Natural killer cell treated with Interleukin-12 subunit alpha and Interleukin-12 subunit beta and Interleukin-15 and Interleukin-18, amount 100 ng/mL, for 72 hours (primary cell): ENCODE measurements at regions not wholly inside any gene's neighbourhood (a gene's known extent, or its start where the extent isn't known, plus 50 kb on each side); places are given as distances from the start of the nearest gene placed in this dataset.
"Not testable (repeated sequence)": the region's sequence is repeated elsewhere in the genome, so short reads cannot be mapped to it uniquely, and the experiment has no call there.

Experiments used
- ATAC-seq, 2 donors: fragments of 150-1000 bp; cut with Tn5 transposase in 1 of 2; sonication (Bioruptor Pico), chemical (Tn5 transposase) in 1 of 2; 2 replicates each; pipeline ENCODE4 v1.10.0; 2021
- DNase-seq: peaks from one replicate; pipeline ENCODE4 v3.0.0; 2022; ENCODE audit warnings: low spot score
- H3K27ac Mint-ChIP-seq, 2 donors: 1 replicate in 1 of 2; 2 replicates in 1 of 2; pipeline ENCODE4 v1.8.0; 2022; ENCODE audit warnings: mixed read lengths in 2 of 2, mild to moderate bottlenecking in 1 of 2, moderate library complexity in 1 of 2
- H3K27me3 Mint-ChIP-seq, 2 donors: 1 replicate in 1 of 2; 2 replicates in 1 of 2; pipeline ENCODE4 v1.8.0; 2022; ENCODE audit warnings: mixed read lengths in 2 of 2
- H3K36me3 Mint-ChIP-seq: one replicate; pipeline ENCODE4 v1.8.0; 2022; ENCODE audit warnings: mixed read lengths
- H3K4me1 Mint-ChIP-seq, 2 donors: 1 replicate in 1 of 2; 2 replicates in 1 of 2; pipeline ENCODE4 v1.8.0; 2022; ENCODE audit warnings: low read depth in 2 of 2, mixed read lengths in 2 of 2, mild to moderate bottlenecking in 1 of 2
- H3K4me3 Mint-ChIP-seq: one replicate; pipeline ENCODE4 v1.8.0; 2022; ENCODE audit warnings: mixed read lengths
- H3K9me3 Mint-ChIP-seq: 2 replicates; pipeline ENCODE4 v1.8.0; 2022; ENCODE audit warnings: mixed read lengths

GRCh38 chr2:61645911-61646310, 107.8 kb upstream of the XPO1 start:
- no peak overlapping the region for H3K27ac Mint-ChIP-seq
- DNase-seq, result no peak

GRCh38 chr2:61643153-61643552, 105.0 kb upstream of the XPO1 start:
- not testable (repeated sequence) for H3K9me3 Mint-ChIP-seq, DNase-seq

More at GRCh38 chr2:61645911-61646310, 107.8 kb upstream of the XPO1 start:
- Mint-ChIP-seq H3K4me3 (no peak overlapping the region), H3K36me3 (no peaks in the 10 kb centered on the region), H3K9me3 (no peaks in the 10 kb centered on the region), H3K27me3 (no peaks in the 10 kb centered on the region), H3K4me1 (no peaks in the 10 kb centered on the region)
- no peak for ATAC-seq

GRCh38 chr2:61640406-61640805, 102.2 kb upstream of the XPO1 start:
- Mint-ChIP-seq H3K4me3 (no peak overlapping the region), H3K4me1 (no peaks in the 10 kb centered on the region)

More at GRCh38 chr2:61643153-61643552, 105.0 kb upstream of the XPO1 start:
- ATAC-seq, H3K4me3 Mint-ChIP-seq, H3K27ac Mint-ChIP-seq, H3K4me1 Mint-ChIP-seq, H3K36me3 Mint-ChIP-seq, H3K27me3 Mint-ChIP-seq: not testable (repeated sequence)

GRCh38 chr2:61639721-61640120, 101.6 kb upstream of the XPO1 start:
- H3K36me3 Mint-ChIP-seq, result no peaks in the 10 kb centered on the region
- no peaks in the 10 kb centered on the region for H3K27me3 Mint-ChIP-seq
- DNase-seq (no peak), ATAC-seq (no peak)
- no peaks in the 10 kb centered on the region for H3K9me3 Mint-ChIP-seq
- H3K27ac Mint-ChIP-seq, result no peak overlapping the region
- H3K4me1 Mint-ChIP-seq, result no peaks in the 10 kb centered on the region
- H3K4me3 Mint-ChIP-seq, result no peak overlapping the region

More at GRCh38 chr2:61640406-61640805, 102.2 kb upstream of the XPO1 start:
- no peak for ATAC-seq
- H3K27me3 Mint-ChIP-seq, result no peaks in the 10 kb centered on the region
- no peaks in the 10 kb centered on the region for H3K9me3 Mint-ChIP-seq
- no peak for DNase-seq
- no peak overlapping the region for H3K27ac Mint-ChIP-seq
- H3K36me3 Mint-ChIP-seq, result no peaks in the 10 kb centered on the region

GRCh38 chr2:61636686-61637085, 98.5 kb upstream of the XPO1 start:
- H3K4me1 Mint-ChIP-seq, result no peaks in the 10 kb centered on the region
- no peak overlapping the region for H3K27ac Mint-ChIP-seq
- H3K27me3 Mint-ChIP-seq, result no peaks in the 10 kb centered on the region
- H3K4me3 Mint-ChIP-seq, result no peak overlapping the region
- DNase-seq (no peak), ATAC-seq (no peak)
- H3K36me3 Mint-ChIP-seq, result no peaks in the 10 kb centered on the region
- no peaks in the 10 kb centered on the region for H3K9me3 Mint-ChIP-seq

DNA sequence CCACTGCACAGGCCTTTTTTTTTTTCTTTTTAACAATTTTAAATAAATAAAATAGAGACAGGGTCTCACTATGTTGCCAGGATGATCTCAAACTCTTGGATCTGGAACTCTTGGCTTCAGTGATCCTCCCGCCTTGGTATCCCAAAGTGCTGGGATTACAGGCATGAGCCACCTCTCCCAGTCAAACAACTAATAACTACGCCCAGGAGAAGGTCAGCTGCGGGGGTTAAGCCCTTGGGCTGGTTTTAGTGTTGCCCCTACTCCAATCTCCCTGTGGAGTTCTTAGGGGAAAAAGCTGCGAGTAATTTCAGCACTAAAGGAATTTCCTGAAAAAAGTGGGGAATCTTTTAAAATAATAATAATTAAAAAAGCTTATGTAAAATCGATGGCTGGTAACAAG, 96.4 kb upstream of the XPO1 start:
- Mint-ChIP-seq H3K36me3 (no peaks in the 10 kb centered on the region), H3K27me3 (no peaks in the 10 kb centered on the region), H3K4me3 (no peak overlapping the region), H3K9me3 (no peaks in the 10 kb centered on the region), H3K27ac (no peak overlapping the region), H3K4me1 (no peaks in the 10 kb centered on the region)
- ATAC-seq, result no peak
- no peak for DNase-seq

DNA sequence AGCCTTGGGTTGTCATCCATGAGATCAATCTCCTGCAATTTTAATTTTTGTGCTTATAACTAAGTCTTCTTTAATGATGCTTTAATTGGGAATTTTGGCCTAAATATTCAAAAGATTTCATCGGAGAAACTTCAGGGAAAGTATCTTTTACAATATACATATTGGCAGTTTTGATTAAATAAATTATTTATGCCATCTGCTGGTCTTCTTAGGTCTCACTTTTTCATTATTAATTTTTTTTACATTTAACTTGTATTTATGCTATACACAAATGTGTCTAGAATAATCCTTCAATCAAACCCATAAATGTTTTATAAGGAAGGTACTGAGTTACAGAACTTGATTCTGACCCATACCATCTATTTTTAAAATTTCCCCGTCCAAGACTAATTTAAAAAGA, 95.1 kb upstream of the XPO1 start:
- no peaks in the 10 kb centered on the region for H3K27me3 Mint-ChIP-seq
- no peaks in the 10 kb centered on the region for H3K4me1 Mint-ChIP-seq
- H3K4me3 Mint-ChIP-seq, result no peak overlapping the region

DNA sequence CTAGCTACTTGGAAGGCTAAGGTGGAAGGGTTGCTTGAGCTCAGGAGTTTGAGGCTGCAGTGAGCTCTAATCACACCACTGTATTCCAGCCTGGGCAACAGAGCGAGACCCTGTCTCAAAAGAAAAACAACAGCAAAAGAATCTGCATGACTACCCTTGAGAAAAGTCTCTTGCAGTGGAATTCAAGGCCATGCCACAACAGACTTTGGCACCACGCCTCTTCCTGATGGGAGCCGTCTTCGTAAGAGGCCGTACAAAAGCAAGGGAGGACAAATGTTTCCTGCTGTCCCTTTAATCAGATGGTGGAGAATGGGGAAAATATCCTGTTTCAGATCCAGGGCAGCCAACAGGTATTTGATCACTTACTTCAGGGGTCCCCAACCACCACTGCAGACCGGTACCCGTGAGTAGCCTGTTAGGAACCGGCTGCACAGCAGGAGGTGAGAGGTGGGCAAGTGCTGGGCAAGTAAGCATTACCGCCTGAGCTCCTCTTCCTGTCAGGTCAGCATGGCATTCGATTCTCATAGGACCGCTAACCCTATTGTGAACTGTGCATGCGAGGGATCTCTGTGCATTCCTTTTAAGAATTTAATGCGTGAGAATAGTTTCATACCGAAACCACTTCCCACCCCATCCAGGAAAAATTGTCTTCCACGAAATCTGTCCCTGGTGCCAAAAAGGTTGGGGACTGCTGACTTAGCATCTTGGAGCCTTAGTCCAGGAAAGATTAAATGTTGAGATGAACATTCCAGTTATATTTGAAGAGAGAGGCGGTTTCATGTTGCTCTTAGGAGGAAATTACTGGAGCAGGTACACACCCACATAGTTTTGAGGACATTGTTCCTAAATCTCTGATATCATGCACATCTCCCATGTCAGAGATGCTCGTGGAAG, 94.4 kb upstream of the XPO1 start:
- no peaks in the 10 kb centered on the region for H3K27me3 Mint-ChIP-seq
- ATAC-seq (no peak), DNase-seq (no peak)
- H3K9me3 Mint-ChIP-seq, result no peaks in the 10 kb centered on the region
- H3K4me1 Mint-ChIP-seq, result no peaks in the 10 kb centered on the region
- no peak overlapping the region for H3K27ac Mint-ChIP-seq
- no peaks in the 10 kb centered on the region for H3K36me3 Mint-ChIP-seq
- H3K4me3 Mint-ChIP-seq, result no peak overlapping the region

More for the DNA sequence above, 95.1 kb upstream of the XPO1 start:
- DNase-seq (no peak), ATAC-seq (no peak)
- H3K36me3 Mint-ChIP-seq, result no peaks in the 10 kb centered on the region
- H3K9me3 Mint-ChIP-seq, result no peaks in the 10 kb centered on the region
- no peak overlapping the region for H3K27ac Mint-ChIP-seq

DNA sequence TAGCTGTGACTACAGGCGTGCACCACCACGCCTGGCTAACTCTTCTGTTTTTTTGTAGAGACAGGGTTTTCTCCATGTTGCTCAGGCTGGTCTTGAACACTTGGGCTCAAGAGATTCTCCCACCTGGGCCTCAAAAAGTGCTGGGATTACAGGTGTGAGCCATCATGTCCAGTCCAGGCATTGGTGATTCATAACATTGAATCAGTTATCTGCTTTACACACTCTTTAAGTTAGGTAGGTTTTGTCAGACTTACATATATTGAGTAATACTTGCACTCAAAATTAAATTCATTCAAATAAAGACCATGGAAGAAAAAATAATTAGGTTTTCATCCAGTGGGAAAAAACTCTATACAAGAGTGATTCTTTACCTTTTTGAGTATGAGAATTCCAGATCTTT, 93.2 kb upstream of the XPO1 start:
- no peaks in the 10 kb centered on the region for H3K36me3 Mint-ChIP-seq
- peaks cover 0 to 4% of the 10 kb centered on the region in 2 donors for H3K4me1 Mint-ChIP-seq
- peaks cover 0 to 4% of the 10 kb centered on the region in 2 donors for H3K27me3 Mint-ChIP-seq
- DNase-seq, result no peak
- ATAC-seq, result no peak
- no peak overlapping the region for H3K27ac Mint-ChIP-seq
- no peak overlapping the region for H3K4me3 Mint-ChIP-seq
- H3K9me3 Mint-ChIP-seq, result no peaks in the 10 kb centered on the region

DNA sequence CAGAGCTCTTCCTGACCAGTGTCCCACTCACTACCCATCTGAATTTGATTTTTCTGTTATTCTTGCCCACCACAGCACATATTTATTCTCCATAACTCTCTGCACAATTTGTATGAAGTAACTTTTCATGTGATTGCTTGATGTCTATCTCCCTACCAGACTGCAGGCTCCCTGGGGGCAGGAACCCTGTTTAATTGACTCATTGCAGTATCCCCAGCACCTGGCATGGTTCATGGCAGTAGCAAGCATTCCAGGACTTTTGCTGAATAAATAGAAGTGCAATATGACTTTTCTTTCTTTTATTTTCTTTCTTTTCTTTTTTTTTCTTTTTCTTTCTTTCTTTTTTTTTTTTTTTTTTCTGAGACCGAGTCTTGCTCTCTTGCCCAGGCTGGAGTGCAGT, 88.7 kb upstream of the XPO1 start:
- DNase-seq, result no peak
- Mint-ChIP-seq H3K4me3 (no peak overlapping the region), H3K4me1 (peaks cover 0 to 4% of the 10 kb centered on the region in 2 donors), H3K9me3 (no peaks in the 10 kb centered on the region), H3K27me3 (peaks cover 0 to 4% of the 10 kb centered on the region in 2 donors), H3K27ac (no peak overlapping the region), H3K36me3 (no peaks in the 10 kb centered on the region)
- no peak for ATAC-seq

DNA sequence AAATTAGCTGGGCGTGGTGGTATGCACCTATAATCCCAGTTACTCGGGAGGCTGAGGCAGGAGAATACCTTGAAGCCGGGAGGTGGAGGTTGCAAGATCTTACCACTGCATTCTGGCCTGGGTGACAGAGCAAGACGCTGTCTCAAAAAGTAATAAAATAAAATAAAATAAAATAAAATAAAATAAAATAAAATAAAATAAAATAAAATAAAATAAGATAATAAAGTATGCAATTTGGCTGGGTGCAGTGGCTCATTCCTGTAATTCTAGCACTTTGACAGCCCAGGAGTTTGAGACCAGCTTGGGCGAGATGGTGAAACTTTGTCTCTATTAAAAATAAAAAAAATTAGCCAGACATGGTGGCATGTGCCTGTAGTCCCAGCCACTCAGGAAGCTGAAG, 85.6 kb upstream of the XPO1 start:
- ATAC-seq, result no peak

DNA sequence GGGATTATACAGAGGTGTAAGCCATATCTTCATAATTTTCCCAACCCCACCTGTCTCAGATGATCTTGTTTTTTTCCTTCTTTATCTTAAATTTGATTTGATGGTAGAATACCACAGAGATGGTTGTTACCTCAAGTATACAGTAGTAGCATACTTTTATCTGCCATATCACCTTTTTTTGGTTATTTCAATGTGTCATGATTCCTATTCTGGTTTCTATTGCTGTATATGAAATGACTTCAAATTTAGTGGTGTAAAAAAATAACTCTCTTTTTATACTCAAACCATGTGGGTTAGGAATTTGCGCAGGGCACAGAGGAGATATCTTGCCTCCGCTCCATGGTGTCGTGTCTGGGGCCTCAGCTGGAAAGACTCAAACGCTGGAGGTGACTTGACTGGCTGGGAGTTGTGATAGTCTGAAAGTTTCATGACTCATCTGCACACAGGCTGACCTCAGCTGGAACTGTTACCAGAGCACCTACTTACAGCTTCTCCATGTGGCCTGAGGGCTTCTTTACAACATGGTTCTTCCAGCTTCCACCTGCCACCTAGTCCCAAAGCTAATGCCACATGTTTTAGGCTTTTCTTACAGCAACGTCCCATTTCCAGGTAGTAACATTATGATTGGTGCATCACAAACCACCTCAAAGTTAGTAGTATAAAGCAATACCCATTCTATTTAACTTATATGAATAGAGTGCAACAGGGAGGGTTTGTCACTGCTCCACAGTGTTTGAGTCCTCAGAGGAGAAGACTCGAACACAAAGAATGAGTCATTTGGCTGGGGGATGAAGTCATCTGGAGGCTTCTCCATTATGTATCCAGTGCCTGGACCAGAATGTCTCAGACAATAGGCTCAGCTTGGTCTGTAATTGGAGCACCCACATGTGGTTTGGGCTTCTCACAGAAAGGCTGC, 82.3 kb upstream of the XPO1 start:
- Mint-ChIP-seq H3K27ac (no peak overlapping the region), H3K27me3 (no peaks in the 10 kb centered on the region), H3K9me3 (no peaks in the 10 kb centered on the region), H3K4me3 (no peak overlapping the region), H3K36me3 (no peaks in the 10 kb centered on the region), H3K4me1 (no peaks in the 10 kb centered on the region)
- ATAC-seq, result peak in 1 of 2 donors; percentile 52
- DNase-seq, result no peak

More for the DNA sequence above, 85.6 kb upstream of the XPO1 start:
- no peak for DNase-seq
- H3K4me1 Mint-ChIP-seq, result peaks cover 0 to 4% of the 10 kb centered on the region in 2 donors
- no peaks in the 10 kb centered on the region for H3K36me3 Mint-ChIP-seq
- no peak overlapping the region for H3K27ac Mint-ChIP-seq
- no peak overlapping the region for H3K4me3 Mint-ChIP-seq
- H3K9me3 Mint-ChIP-seq, result no peaks in the 10 kb centered on the region
- peaks cover 0 to 4% of the 10 kb centered on the region in 2 donors for H3K27me3 Mint-ChIP-seq

DNA sequence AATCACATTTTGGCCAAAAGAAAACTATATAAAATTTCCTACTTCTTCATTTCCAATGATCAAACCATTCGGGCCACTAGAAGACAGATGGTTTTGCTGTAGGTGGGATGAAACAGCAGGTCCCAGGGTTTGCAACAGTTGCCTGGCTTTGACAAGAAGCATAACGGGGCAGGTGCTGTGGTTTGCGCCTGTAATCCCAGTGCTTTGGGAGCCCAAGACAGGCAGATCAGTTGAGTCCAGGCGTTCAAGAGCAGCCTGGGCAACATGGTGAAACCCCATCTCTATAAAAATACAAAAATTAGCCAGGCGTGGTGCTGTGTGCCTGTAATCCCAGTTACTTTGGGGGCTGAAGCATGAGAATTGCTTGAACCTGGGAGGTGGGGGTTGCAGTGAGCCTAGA, 81.4 kb upstream of the XPO1 start:
- no peak overlapping the region for H3K4me3 Mint-ChIP-seq
- ATAC-seq, result no peak
- H3K36me3 Mint-ChIP-seq, result no peaks in the 10 kb centered on the region
- no peaks in the 10 kb centered on the region for H3K9me3 Mint-ChIP-seq
- H3K4me1 Mint-ChIP-seq, result no peaks in the 10 kb centered on the region
- no peak for DNase-seq
- H3K27me3 Mint-ChIP-seq, result no peaks in the 10 kb centered on the region
- H3K27ac Mint-ChIP-seq, result no peak overlapping the region

DNA sequence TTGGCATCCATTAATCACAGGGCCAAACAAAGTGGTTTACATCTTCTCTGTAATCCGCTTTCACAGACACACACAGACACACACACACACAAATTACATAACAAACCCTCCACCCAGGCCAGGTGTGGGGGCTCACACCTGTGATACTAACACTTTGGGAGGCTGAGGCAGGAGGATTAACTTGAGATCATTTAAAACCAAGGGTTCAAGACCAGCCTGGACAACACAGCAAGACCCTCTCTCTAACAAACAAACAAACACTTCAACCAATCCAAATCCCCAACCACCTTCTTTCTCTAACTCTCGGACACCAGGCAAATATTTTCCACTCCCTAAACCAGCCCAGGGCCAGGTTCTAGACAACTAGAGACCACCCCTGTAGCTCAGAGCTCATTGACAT, 79.5 kb upstream of the XPO1 start:
- ATAC-seq, result no peak

More for the DNA sequence above, 79.5 kb upstream of the XPO1 start:
- Mint-ChIP-seq H3K36me3 (no peaks in the 10 kb centered on the region), H3K4me3 (no peak overlapping the region), H3K27me3 (no peaks in the 10 kb centered on the region), H3K4me1 (no peaks in the 10 kb centered on the region), H3K27ac (no peak overlapping the region), H3K9me3 (no peaks in the 10 kb centered on the region)
- no peak for DNase-seq
